Left ventricle myocardium inferior (tissue), 1 donor: ENCODE measurements at regions not wholly inside any gene's neighbourhood (a gene's known extent, or its start where the extent isn't known, plus 50 kb on each side); places are given as distances from the start of the nearest gene placed in this dataset.

Experiments used
- DNase-seq: peaks from one replicate; pipeline ENCODE4 v3.0.0-alpha.2; 2020
- H3K27ac ChIP-seq: fragments of 200-600 bp; replicated peaks from 2 replicates; pipeline ENCODE4 v1.8.0; 2021
- H3K27me3 ChIP-seq: fragments of 200-600 bp; 2 replicates; pipeline ENCODE4 v1.8.0; 2021; ENCODE audit warnings: low read depth
- H3K36me3 ChIP-seq: fragments of 200-600 bp; 2 replicates; pipeline ENCODE4 v1.8.0; 2021
- H3K4me1 ChIP-seq: fragments of 200-600 bp; 2 replicates; pipeline ENCODE4 v1.8.0; 2021
- H3K4me3 ChIP-seq: fragments of 200-600 bp; 2 replicates; pipeline ENCODE4 v1.8.0; 2021; ENCODE audit warnings: mild to moderate bottlenecking, moderate library complexity
- H3K9me3 ChIP-seq: fragments of 200-600 bp; replicated peaks from 2 replicates; pipeline ENCODE4 v1.8.0; 2021
- intact Hi-C: fragments of 100-400 bp; cut with micrococcal nuclease; formaldehyde crosslinking; loops from one replicate; pipeline ENCODE4 v1.11.0; 2022
- TF ChIP-seq, protein P1 (sequence below): fragments of 200-600 bp; IDR thresholded peaks from 2 replicates; pipeline ENCODE4 v1.8.0; 2021; ENCODE audit warnings: antibody characterized with exemption, mild to moderate bottlenecking, borderline replicate concordance
- donor health status: DM: no; HTN: yes; CAD: no; lungs with severe emphysema.

DNA sequence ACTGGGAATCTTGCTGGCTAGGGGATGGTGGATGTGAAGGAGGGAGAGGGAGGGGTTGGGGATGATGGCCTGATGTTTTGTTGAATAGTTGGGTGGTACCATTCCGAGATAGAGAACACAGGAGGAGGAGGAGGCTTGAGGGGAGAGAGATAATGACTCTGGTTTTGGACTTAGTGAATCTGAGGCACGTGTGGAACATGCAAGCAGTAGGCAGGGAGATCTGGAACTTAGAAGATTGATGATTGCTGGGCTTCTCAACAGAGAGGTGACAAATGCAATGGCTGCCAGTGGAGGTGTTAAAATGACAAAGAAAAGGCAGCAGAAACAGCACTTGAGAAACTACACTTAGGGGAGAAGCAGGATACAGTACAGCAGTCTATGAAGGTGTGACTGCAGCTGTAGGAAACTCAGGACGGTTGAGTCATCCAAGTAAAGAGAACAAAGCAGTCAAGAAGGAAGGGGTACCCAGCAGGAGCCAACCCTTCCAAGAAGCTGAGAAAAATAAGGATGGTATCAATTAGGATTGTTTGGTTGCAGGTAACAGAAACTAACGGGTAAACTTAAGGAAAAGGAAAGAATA is 186.8 kb upstream of the FOXN2 start:
- intact Hi-C loops: no loop called here
- Histone ChIP-seq H3K9me3 (peaks cover 6% of the 10 kb centered on the region), H3K36me3 (no peaks in the 10 kb centered on the region), H3K27me3 (no peaks in the 10 kb centered on the region), H3K27ac (no peak overlapping the region), H3K4me3 (no peak overlapping the region), H3K4me1 (no peaks in the 10 kb centered on the region)
- TF ChIP-seq, protein P1, sequence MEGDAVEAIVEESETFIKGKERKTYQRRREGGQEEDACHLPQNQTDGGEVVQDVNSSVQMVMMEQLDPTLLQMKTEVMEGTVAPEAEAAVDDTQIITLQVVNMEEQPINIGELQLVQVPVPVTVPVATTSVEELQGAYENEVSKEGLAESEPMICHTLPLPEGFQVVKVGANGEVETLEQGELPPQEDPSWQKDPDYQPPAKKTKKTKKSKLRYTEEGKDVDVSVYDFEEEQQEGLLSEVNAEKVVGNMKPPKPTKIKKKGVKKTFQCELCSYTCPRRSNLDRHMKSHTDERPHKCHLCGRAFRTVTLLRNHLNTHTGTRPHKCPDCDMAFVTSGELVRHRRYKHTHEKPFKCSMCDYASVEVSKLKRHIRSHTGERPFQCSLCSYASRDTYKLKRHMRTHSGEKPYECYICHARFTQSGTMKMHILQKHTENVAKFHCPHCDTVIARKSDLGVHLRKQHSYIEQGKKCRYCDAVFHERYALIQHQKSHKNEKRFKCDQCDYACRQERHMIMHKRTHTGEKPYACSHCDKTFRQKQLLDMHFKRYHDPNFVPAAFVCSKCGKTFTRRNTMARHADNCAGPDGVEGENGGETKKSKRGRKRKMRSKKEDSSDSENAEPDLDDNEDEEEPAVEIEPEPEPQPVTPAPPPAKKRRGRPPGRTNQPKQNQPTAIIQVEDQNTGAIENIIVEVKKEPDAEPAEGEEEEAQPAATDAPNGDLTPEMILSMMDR: no peak
- DNase-seq: no peak

DNA sequence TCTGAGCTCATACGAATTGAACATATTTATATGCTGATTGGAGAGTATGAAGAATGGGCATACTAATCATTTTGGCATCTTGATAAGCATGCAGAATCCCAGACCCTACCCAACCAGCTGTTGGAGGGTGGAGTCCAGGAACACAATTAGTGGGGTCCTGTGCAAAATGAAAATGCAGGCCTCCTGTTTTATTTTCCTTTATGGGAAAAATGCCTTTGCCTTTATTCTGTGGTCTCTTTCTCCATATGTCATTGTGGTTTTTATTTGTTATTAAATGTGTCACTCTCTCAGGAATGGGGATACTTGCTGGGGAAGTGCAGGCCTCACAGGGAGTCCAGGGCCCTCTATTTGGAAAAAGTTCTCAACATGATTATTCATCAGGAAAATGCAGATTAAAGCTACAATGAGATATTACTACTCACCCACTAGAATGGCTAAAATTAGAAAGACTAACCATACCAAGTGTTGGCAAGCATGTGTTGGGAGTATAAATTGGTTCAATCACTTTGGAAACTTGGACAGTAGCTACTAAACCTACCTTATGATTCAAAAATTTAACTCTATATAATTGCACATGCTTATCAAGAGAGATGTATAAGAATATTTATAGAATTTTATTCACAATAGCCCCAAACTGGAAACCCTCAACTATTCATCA is 185.1 kb upstream of the FOXN2 start:
- intact Hi-C loops: no loop called here
- no peaks in the 10 kb centered on the region for H3K4me1 ChIP-seq
- TF ChIP-seq, protein P1: no peak
- no peak for DNase-seq
- no peak overlapping the region for H3K27ac ChIP-seq
- H3K27me3 ChIP-seq: no peaks in the 10 kb centered on the region
- H3K4me3 ChIP-seq: no peak overlapping the region
- peaks cover 6% of the 10 kb centered on the region for H3K9me3 ChIP-seq
- no peaks in the 10 kb centered on the region for H3K36me3 ChIP-seq

DNA sequence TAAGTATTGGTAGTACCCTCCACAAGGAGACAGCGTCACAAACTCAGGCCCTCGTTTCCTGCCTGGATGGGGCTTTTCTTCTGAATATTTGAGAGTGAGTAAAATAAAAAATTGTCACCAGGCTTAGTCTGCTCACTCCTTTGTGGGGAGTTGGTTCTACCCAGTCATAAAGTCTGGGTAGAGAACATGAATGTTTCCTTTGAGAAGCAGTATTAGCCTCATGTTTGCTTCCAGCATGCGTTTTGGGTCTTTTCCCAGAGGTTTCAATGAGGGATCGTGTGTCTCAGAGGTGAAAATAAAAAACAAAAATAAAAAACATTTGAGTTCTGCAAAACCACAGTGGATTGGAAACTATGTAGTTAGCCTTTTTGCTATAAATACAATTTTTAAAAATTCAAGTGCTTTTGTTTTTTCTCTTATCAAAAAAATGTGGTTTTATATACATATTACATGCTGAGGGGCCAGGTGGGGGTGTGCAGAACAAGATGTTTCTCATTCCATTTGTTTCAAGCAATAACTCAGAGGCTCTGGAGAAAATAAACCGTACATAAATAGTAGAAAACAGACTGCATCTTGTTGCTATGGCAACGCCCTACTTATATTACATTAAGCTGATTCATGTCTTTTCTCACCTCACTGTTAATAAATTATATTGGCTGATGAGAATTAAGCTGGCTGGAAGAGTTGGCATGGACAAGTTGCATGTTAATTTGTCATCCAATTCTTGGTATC is 182.8 kb upstream of the FOXN2 start:
- peaks cover 6% of the 10 kb centered on the region for H3K9me3 ChIP-seq
- no peak overlapping the region for H3K4me3 ChIP-seq
- H3K36me3 ChIP-seq: no peaks in the 10 kb centered on the region
- intact Hi-C loops: no loop called here
- H3K27me3 ChIP-seq: no peaks in the 10 kb centered on the region
- DNase-seq: no peak
- TF ChIP-seq, protein P1: no peak
- H3K27ac ChIP-seq: no peak overlapping the region
- H3K4me1 ChIP-seq: no peaks in the 10 kb centered on the region

DNA sequence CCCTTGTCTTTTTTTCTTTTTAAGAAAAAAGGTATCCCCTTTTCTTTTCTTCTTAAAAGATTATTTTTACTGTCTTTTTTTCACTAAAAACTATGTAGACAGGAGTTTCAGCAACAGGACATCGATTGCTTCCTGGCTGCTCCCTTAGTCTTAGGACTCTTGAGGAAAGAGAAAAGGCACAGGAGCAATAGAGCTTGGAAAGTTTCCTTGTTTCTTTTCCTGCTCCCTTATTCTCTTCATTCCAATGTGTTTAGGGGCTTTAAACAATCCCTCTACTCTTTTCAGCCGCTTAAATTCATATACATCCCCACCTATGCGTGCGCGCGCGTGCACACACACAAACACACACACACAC is 182.2 kb upstream of the FOXN2 start:
- TF ChIP-seq, protein P1: no peak
- Histone ChIP-seq H3K27ac (no peak overlapping the region), H3K4me1 (no peaks in the 10 kb centered on the region), H3K36me3 (no peaks in the 10 kb centered on the region), H3K4me3 (no peak overlapping the region), H3K27me3 (no peaks in the 10 kb centered on the region), H3K9me3 (peaks cover 6% of the 10 kb centered on the region)
- DNase-seq: no peak
- intact Hi-C loops: no loop called here

DNA sequence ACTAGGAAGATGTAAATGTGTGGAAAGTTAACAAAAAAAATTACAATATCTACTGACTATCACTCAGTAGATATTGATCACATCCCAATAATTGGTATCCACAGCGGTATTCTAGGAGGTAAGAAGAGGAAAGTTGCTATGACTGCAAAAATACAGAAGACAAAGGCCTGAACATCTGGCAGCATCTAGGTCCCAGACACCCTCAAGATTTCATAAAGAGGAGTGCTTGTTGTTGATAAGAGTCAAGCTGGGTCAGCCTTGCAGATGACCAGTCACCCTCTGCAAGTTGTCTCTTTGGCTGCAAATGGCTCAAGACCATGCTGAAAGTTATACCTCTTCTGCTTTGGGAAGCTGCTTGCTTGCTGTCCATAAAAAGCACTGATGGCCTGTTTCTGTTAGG is 179.8 kb upstream of the FOXN2 start:
- Histone ChIP-seq H3K36me3 (no peaks in the 10 kb centered on the region), H3K4me1 (no peaks in the 10 kb centered on the region), H3K9me3 (peaks cover 3% of the 10 kb centered on the region), H3K4me3 (no peak overlapping the region), H3K27ac (no peak overlapping the region), H3K27me3 (no peaks in the 10 kb centered on the region)
- no peak for DNase-seq
- TF ChIP-seq, protein P1: no peak
- intact Hi-C loops: no loop called here
